Neuronal stem cell (in vitro differentiated cells): ENCODE measurements at regions not wholly inside any gene's neighbourhood (a gene's known extent, or its start where the extent isn't known, plus 50 kb on each side); places are given as distances from the start of the nearest gene placed in this dataset.

Experiments used
- DNase-seq: peaks from one replicate; pipeline ENCODE4 v3.0.0-alpha.2; 2013; ENCODE audit warnings: low spot score
- H2AFZ ChIP-seq: one replicate; pipeline ENCODE4 v1.6.1; 2013; ENCODE audit warnings: mild to moderate bottlenecking, low read length, inconsistent platforms
- H2AK5ac ChIP-seq: 2 replicates; pipeline ENCODE4 v1.6.1; 2013; ENCODE audit warnings: low read depth, mild to moderate bottlenecking, inconsistent platforms, low read length, moderate library complexity, mixed read lengths
- H2BK120ac ChIP-seq: 2 replicates; pipeline ENCODE4 v1.6.1; 2013; ENCODE audit warnings: low read depth, mild to moderate bottlenecking, inconsistent platforms, low read length, moderate library complexity, mixed read lengths
- H2BK12ac ChIP-seq: one replicate; pipeline ENCODE4 v1.6.1; 2013; ENCODE audit warnings: low read length, inconsistent platforms
- H2BK15ac ChIP-seq: 2 replicates; pipeline ENCODE4 v1.6.1; 2013; ENCODE audit warnings: mild to moderate bottlenecking, low read length, inconsistent platforms, mixed read lengths
- H2BK5ac ChIP-seq: one replicate; pipeline ENCODE4 v1.6.1; 2013; ENCODE audit warnings: inconsistent platforms, mild to moderate bottlenecking, low read length, moderate library complexity
- H3K14ac ChIP-seq: one replicate; pipeline ENCODE4 v1.6.1; 2013; ENCODE audit warnings: low read length, inconsistent platforms
- H3K18ac ChIP-seq: 2 replicates; pipeline ENCODE4 v1.6.1; 2013; ENCODE audit warnings: low read length, inconsistent platforms
- H3K23ac ChIP-seq: 2 replicates; pipeline ENCODE4 v1.6.1; 2013; ENCODE audit warnings: low read depth, mild to moderate bottlenecking, mixed read lengths, low read length, inconsistent platforms; ENCODE audit not compliant: poor library complexity
- H3K27ac ChIP-seq: replicated peaks from 3 replicates; pipeline ENCODE4 v1.5.1; 2013; ENCODE audit warnings: low read length, inconsistent platforms
- H3K27me3 ChIP-seq, 3 experiments: 2 replicates each; pipeline ENCODE4 v1.6.1; 2013; ENCODE audit warnings: low read length in 3 of 3, mild to moderate bottlenecking in 2 of 3, inconsistent platforms in 1 of 3, low read depth in 1 of 3, mixed read lengths in 1 of 3, moderate library complexity in 1 of 3; ENCODE audit not compliant: control insufficient read depth in 3 of 3, insufficient read depth in 3 of 3
- H3K36me3 ChIP-seq, 2 donors: replicated peaks in 1 of 2; 2 replicates each; pipeline ENCODE4 v1.6.1; 2013; ENCODE audit warnings: low read length in 2 of 2; ENCODE audit not compliant: control insufficient read depth in 2 of 2, insufficient read depth in 2 of 2
- H3K4ac ChIP-seq: 2 replicates; pipeline ENCODE4 v1.6.1; 2013; ENCODE audit warnings: inconsistent platforms, mild to moderate bottlenecking, low read length, moderate library complexity
- H3K4me1 ChIP-seq, 2 donors: 1 replicate in 1 of 2; 2 replicates in 1 of 2; pipeline ENCODE4 v1.6.1; 2013; ENCODE audit warnings: low read length in 2 of 2, low read depth in 1 of 2; ENCODE audit not compliant: control insufficient read depth in 2 of 2, insufficient read depth in 1 of 2
- H3K4me2 ChIP-seq: one replicate; pipeline ENCODE4 v1.6.1; 2013; ENCODE audit warnings: mild to moderate bottlenecking, low read length, inconsistent platforms; ENCODE audit not compliant: insufficient read depth, poor library complexity, severe bottlenecking
- H3K4me3 ChIP-seq, 2 donors: 2 replicates each; pipeline ENCODE4 v1.5.1; 2013; ENCODE audit warnings: low read length in 2 of 2, mild to moderate bottlenecking in 2 of 2, inconsistent platforms in 1 of 2, moderate library complexity in 1 of 2
- H3K79me1 ChIP-seq: one replicate; pipeline ENCODE4 v1.6.1; 2013; ENCODE audit warnings: low read depth, mild to moderate bottlenecking, inconsistent platforms, low read length, moderate library complexity
- H3K9ac ChIP-seq: one replicate; pipeline ENCODE4 v1.6.1; 2013; ENCODE audit warnings: mild to moderate bottlenecking, low read depth, low read length, inconsistent platforms; ENCODE audit not compliant: poor library complexity
- H3K9me3 ChIP-seq, 2 donors: replicated peaks in 1 of 2; 2 replicates each; pipeline versions ENCODE3 to v1.6.1; 2013; ENCODE audit warnings: low read length in 2 of 2, mild to moderate bottlenecking in 2 of 2, inconsistent platforms in 1 of 2, low read depth in 1 of 2, mixed read lengths in 1 of 2, moderate library complexity in 1 of 2; ENCODE audit not compliant: control insufficient read depth in 2 of 2, insufficient read depth in 1 of 2
- H4K8ac ChIP-seq: one replicate; pipeline ENCODE4 v1.6.1; 2013; ENCODE audit warnings: low read depth, mild to moderate bottlenecking, inconsistent platforms, low read length, moderate library complexity
- H4K91ac ChIP-seq: one replicate; pipeline ENCODE4 v1.6.1; 2013; ENCODE audit warnings: low read length, low read depth, mild to moderate bottlenecking, inconsistent platforms; ENCODE audit not compliant: poor library complexity
- WGBS, 2 donors: extraction: QIAGEN DNeasy Blood & Tissue Kit; methylation state at CpG; one replicate each; pipeline ENCODE4 v1.1.7; 2013; ENCODE audit warnings: missing lambda C conversion rate in 2 of 2, mixed read lengths in 1 of 2; ENCODE audit not compliant: insufficient read length in 2 of 2, insufficient replicate concordance in 1 of 2; ENCODE audit errors: extremely low coverage in 2 of 2; 5-methylcytosine and 5-hydroxymethylcytosine counted together

DNA sequence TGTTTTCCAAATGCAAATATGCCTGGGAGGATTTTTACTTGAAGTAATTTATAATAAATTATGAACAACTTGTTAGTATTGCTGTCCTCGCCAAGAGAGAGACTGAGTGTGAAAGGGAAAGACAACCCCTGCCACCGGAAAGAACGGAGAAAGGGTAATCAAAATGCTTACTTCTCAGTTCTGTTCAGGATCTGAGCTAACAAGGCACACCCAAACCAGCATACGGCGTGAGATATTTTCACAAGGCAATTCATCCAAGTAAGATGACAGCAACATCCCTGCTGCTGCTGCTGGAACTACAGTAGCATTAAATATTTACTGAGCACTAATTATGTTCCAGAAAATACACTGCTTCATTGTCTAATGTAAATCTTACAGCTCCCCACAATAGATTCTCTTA, 96.1 kb downstream of the KBTBD8 start:
- Histone ChIP-seq H3K4me3 (no peak overlapping the region), H3K14ac (no peak overlapping the region), H3K79me1 (no peaks in the 10 kb centered on the region), H3K9ac (no peak overlapping the region), H3K9me3 (peaks cover 0 to 5% of the 10 kb centered on the region in 2 donors), H2AFZ (no peak overlapping the region), H3K4me2 (no peak overlapping the region), H2BK12ac (no peak overlapping the region), H4K8ac (no peak overlapping the region), H3K27me3 (no peaks in the 10 kb centered on the region), H4K91ac (no peak overlapping the region), H2AK5ac (no peak overlapping the region), H3K4ac (no peak overlapping the region), H3K18ac (no peak overlapping the region), H3K23ac (no peak overlapping the region), H3K27ac (no peak overlapping the region), H3K4me1 (peaks cover 0 to 5% of the 10 kb centered on the region in 2 donors), H2BK5ac (no peak overlapping the region), H2BK120ac (no peak overlapping the region), H2BK15ac (no peak overlapping the region), H3K36me3 (no peaks in the 10 kb centered on the region)
- no peak for DNase-seq
- no CpG with 5 or more reads among the region's 5 CpGs for WGBS, 2 donors

DNA sequence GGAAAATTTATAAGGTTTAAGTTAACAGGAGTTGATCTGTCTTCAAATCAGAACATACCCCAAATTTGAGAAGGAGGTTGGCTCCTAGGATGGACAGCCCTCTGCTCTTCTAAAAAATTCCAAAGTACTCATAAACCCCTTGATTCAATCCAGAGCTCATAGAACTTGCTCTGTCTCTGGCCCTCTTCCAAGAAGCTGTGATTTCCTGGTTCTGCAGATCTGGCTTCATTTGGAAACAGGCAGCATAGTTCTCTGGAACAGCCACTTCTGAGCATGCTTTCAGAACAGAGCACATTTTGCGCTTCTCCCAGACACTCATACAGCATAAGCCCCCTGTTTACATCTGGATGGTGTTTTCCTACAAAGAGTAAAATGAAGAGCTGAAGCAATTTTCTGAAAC, 96.7 kb downstream of the KBTBD8 start:
- no peaks in the 10 kb centered on the region for H3K27me3 ChIP-seq
- H3K14ac ChIP-seq: no peak overlapping the region
- H4K8ac ChIP-seq: no peak overlapping the region
- H2BK12ac ChIP-seq: no peak overlapping the region
- H3K18ac ChIP-seq: no peak overlapping the region
- DNase-seq: no peak
- no peak overlapping the region for H2BK120ac ChIP-seq
- no peak overlapping the region for H3K4me2 ChIP-seq
- H3K27ac ChIP-seq: no peak overlapping the region
- no peak overlapping the region for H3K9ac ChIP-seq
- no peaks in the 10 kb centered on the region for H3K79me1 ChIP-seq
- no peak overlapping the region for H2BK15ac ChIP-seq
- H3K4ac ChIP-seq: no peak overlapping the region
- H3K9me3 ChIP-seq: peaks cover 0 to under 1% of the 10 kb centered on the region in 2 donors
- H4K91ac ChIP-seq: no peak overlapping the region
- H2AK5ac ChIP-seq: no peak overlapping the region
- no CpG with 5 or more reads among the region's 1 CpG for WGBS, 2 donors
- H3K4me3 ChIP-seq: no peak overlapping the region
- no peak overlapping the region for H2BK5ac ChIP-seq
- peak overlapping the region; percentile 40 for H2AFZ ChIP-seq
- H3K4me1 ChIP-seq: peaks cover 0 to 5% of the 10 kb centered on the region in 2 donors
- no peak overlapping the region for H3K23ac ChIP-seq
- H3K36me3 ChIP-seq: no peaks in the 10 kb centered on the region

DNA sequence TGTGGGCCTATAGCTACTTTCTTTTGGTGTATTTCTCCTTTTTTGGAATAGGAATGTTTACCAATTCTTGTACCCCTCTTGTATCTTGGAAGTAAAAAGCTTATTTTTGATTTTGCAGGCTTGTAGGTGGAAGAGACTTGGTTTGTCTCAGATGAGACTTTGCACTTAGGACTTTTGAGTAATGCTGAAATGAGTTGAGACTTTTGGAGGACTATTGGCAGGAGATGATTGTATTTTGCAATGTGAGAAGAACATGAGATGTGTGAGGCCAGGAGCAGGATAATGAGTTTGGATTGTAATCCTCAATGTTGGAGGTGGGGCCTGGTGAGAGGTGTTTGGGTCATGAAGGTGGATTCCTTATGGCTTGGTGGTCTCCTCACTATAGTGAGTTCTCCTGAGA, 106.3 kb downstream of the KBTBD8 start:
- no peak overlapping the region for H2BK5ac ChIP-seq
- no peak overlapping the region for H2BK12ac ChIP-seq
- no peak overlapping the region for H3K27ac ChIP-seq
- H2AFZ ChIP-seq: no peak overlapping the region
- H2BK15ac ChIP-seq: no peak overlapping the region
- H3K23ac ChIP-seq: no peak overlapping the region
- H3K18ac ChIP-seq: no peak overlapping the region
- DNase-seq: no peak
- H4K8ac ChIP-seq: no peak overlapping the region
- H3K4me3 ChIP-seq: no peak overlapping the region
- peaks cover 4 to 16% of the 10 kb centered on the region in 2 donors for H3K9me3 ChIP-seq
- H3K14ac ChIP-seq: no peak overlapping the region
- H3K79me1 ChIP-seq: no peaks in the 10 kb centered on the region
- no peaks in the 10 kb centered on the region for H3K27me3 ChIP-seq
- H3K9ac ChIP-seq: no peak overlapping the region
- H3K36me3 ChIP-seq: no peaks in the 10 kb centered on the region
- H3K4ac ChIP-seq: no peak overlapping the region
- no peaks in the 10 kb centered on the region for H3K4me1 ChIP-seq
- H2AK5ac ChIP-seq: no peak overlapping the region
- H4K91ac ChIP-seq: no peak overlapping the region
- no peak overlapping the region for H2BK120ac ChIP-seq
- no peak overlapping the region for H3K4me2 ChIP-seq

DNA sequence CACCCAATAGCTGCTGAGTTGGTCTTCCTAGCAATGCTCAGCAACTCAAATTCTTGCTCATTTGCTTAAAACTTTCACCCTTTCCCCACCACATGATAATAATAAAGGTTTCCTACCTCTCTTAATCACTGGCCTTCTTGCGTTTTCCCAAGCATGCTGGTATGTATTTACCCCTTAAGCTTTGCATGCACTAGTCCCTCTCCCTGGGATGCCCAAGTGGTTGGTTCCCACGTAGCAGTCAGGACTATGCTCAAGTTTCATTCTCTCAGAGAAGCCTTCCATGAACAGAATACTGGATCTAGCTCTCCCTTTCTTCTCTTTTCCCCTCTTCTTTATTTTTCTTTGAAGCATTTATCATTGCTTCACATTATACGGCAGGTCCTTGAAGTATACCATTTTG, 108.8 kb downstream of the KBTBD8 start:
- peaks cover 4 to 16% of the 10 kb centered on the region in 2 donors for H3K9me3 ChIP-seq
- no peaks in the 10 kb centered on the region for H3K27me3 ChIP-seq
- no peak overlapping the region for H3K4ac ChIP-seq
- no peak overlapping the region for H4K91ac ChIP-seq
- H3K4me2 ChIP-seq: no peak overlapping the region
- H3K4me3 ChIP-seq: no peak overlapping the region
- H2BK5ac ChIP-seq: no peak overlapping the region
- no peak overlapping the region for H4K8ac ChIP-seq
- H3K23ac ChIP-seq: no peak overlapping the region
- peaks cover 0 to 2% of the 10 kb centered on the region in 2 donors for H3K4me1 ChIP-seq
- no CpG with 5 or more reads among the region's 3 CpGs for WGBS, 2 donors
- no peak overlapping the region for H2AK5ac ChIP-seq
- H3K9ac ChIP-seq: no peak overlapping the region
- no peak overlapping the region for H3K18ac ChIP-seq
- no peaks in the 10 kb centered on the region for H3K79me1 ChIP-seq
- DNase-seq: no peak
- H2BK12ac ChIP-seq: no peak overlapping the region
- H3K27ac ChIP-seq: no peak overlapping the region
- no peak overlapping the region for H3K14ac ChIP-seq
- no peak overlapping the region for H2AFZ ChIP-seq
- no peaks in the 10 kb centered on the region for H3K36me3 ChIP-seq
- H2BK120ac ChIP-seq: no peak overlapping the region
- H2BK15ac ChIP-seq: no peak overlapping the region
